K562 (cell line): ENCODE measurements at regions not wholly inside any gene's neighbourhood (a gene's known extent, or its start where the extent isn't known, plus 50 kb on each side); places are given as distances from the start of the nearest gene placed in this dataset.

Experiments
- ATAC-seq: fragments of 200-7000 bp; cut with Tn5 transposase; 3 replicates; pipeline ENCODE4 v1.9.1; 2020; ENCODE audit warnings: moderate library complexity
- BruUV-seq: library from RNA; stranded (reverse); fragments of 400-500 nt; replicated peaks from 2 replicates; lab custom pipeline; 2021; lab: Mats Ljungman, UMichigan
- CTCF ChIA-PET: fragments of 300-600 bp; formaldehyde crosslinking; extraction: SDS; loops from one replicate; lab custom pipeline; 2021; ENCODE audit warnings: low intra/inter-chr PET ratio; lab: Yijun Ruan, JAX
- POLR2A ChIA-PET: fragments of 300-600, 350-650 bp; sonication (Branson Sonifier 250); formaldehyde crosslinking; extraction: SDS; loops from one replicate; lab custom pipeline; 2021; ENCODE audit warnings: antibody characterized with exemption, inconsistent platforms; lab: Yijun Ruan, JAX
- DNase-seq, 4 experiments: peaks; one replicate each; pipeline versions ENCODE4 v3.0.0 to v3.0.0-alpha.2; 2011 to 2018; ENCODE audit warnings: low spot score in 3 of 4, mixed read lengths in 3 of 4; ENCODE audit errors: extremely low read depth in 1 of 4
- FAIRE-seq: peaks from 2 replicates; lab custom pipeline; 2011; peaks lifted over from hg19 to GRCh38; lab: Jason Lieb, UNC
- H2AFZ ChIP-seq: 2 replicates; pipeline ENCODE4 v1.6.0; 2011; ENCODE audit warnings: low read depth, low read length, control low read depth, inconsistent platforms
- H3K27ac ChIP-seq: fragments of 200-600 bp; 3 replicates; pipeline ENCODE4 v1.8.0; 2011; ENCODE audit warnings: low read depth, mild to moderate bottlenecking, control low read depth, inconsistent platforms, low read length, moderate library complexity, mixed read lengths; ENCODE audit errors: extremely low read depth
- H3K27me3 ChIP-seq, 2 experiments: fragments of 300-600 bp in 1 of 2; 2 replicates in 1 of 2; 3 replicates in 1 of 2; pipeline versions ENCODE4 v1.6.0 to v1.8.0; 2011; ENCODE audit warnings: inconsistent platforms in 2 of 2, low read length in 2 of 2, mild to moderate bottlenecking in 1 of 2, mixed read lengths in 1 of 2, moderate library complexity in 1 of 2; ENCODE audit not compliant: control insufficient read depth in 2 of 2, insufficient read depth in 2 of 2
- H3K36me3 ChIP-seq: fragments of 300-600 bp; 3 replicates; pipeline ENCODE4 v1.8.0; 2011; ENCODE audit warnings: mild to moderate bottlenecking, low read length, inconsistent platforms; ENCODE audit not compliant: control insufficient read depth, insufficient read depth
- H3K4me1 ChIP-seq, 2 experiments: fragments of 200-600 bp in 1 of 2; replicated peaks in 1 of 2; 2 replicates in 1 of 2; 3 replicates in 1 of 2; pipeline versions ENCODE4 v1.5.1 to v1.8.0; 2011; ENCODE audit warnings: inconsistent platforms in 2 of 2, low read length in 2 of 2, mild to moderate bottlenecking in 1 of 2, mixed read lengths in 1 of 2, moderate library complexity in 1 of 2; ENCODE audit not compliant: control insufficient read depth in 2 of 2, insufficient read depth in 2 of 2
- H3K4me2 ChIP-seq: 2 replicates; pipeline ENCODE4 v1.6.1; 2011; ENCODE audit warnings: low read length, control low read depth, inconsistent platforms, mixed read lengths; ENCODE audit not compliant: insufficient read depth
- H3K4me3 ChIP-seq: fragments of 200-600 bp; sonication (generic), shearing (Covaris generic); 2 replicates; pipeline ENCODE4 v1.5.1; 2016; ENCODE audit warnings: control low read depth, inconsistent platforms
- H3K79me2 ChIP-seq: fragments of 200-600 bp; 3 replicates; pipeline ENCODE4 v1.8.0; 2011; ENCODE audit warnings: low read length, inconsistent platforms; ENCODE audit not compliant: control insufficient read depth, insufficient read depth
- H3K9ac ChIP-seq, 2 experiments: 2 replicates each; pipeline versions ENCODE4 v1.6.0 to v1.6.1; 2011; ENCODE audit warnings: low read depth in 2 of 2, low read length in 2 of 2, control low read depth in 1 of 2, inconsistent platforms in 1 of 2, mild to moderate bottlenecking in 1 of 2, mixed read lengths in 1 of 2; ENCODE audit not compliant: insufficient read depth in 1 of 2
- H3K9me1 ChIP-seq: one replicate; pipeline ENCODE4 v1.6.0; 2011; ENCODE audit warnings: inconsistent platforms, mild to moderate bottlenecking, low read length, moderate library complexity; ENCODE audit not compliant: control insufficient read depth, insufficient read depth
- H3K9me3 ChIP-seq: replicated peaks from 2 replicates; pipeline ENCODE4 v1.5.1; 2011; ENCODE audit warnings: low read depth, low read length, inconsistent platforms; ENCODE audit not compliant: control insufficient read depth, insufficient read depth
- H4K20me1 ChIP-seq: replicated peaks from 2 replicates; pipeline ENCODE4 v1.6.1; 2011; ENCODE audit warnings: low read length, inconsistent platforms, mixed read lengths; ENCODE audit not compliant: control insufficient read depth, insufficient read depth
- CBFA2T3 ChIP-seq: fragments of 450-650 bp; IDR thresholded peaks from 2 replicates; pipeline ENCODE4 v1.6.1; 2017
- CBX3 ChIP-seq, 2 experiments: IDR thresholded peaks; 1 replicate in 1 of 2; 2 replicates in 1 of 2; pipeline ENCODE4 v1.6.1; 2012; ENCODE audit warnings: inconsistent platforms in 2 of 2, low read length in 2 of 2, borderline replicate concordance in 1 of 2, control low read depth in 1 of 2
- FOXK2 ChIP-seq, 2 experiments: fragments of 450-650 bp; IDR thresholded peaks in 1 of 2; conservative IDR thresholded peaks in 1 of 2; 2 replicates each; pipeline ENCODE4 v1.6.1; 2016; ENCODE audit warnings: low read depth in 2 of 2, mild to moderate bottlenecking in 1 of 2
- HEY1 ChIP-seq: fragments of 250-450 bp; sonication (Bioruptor Pico); IDR thresholded peaks from 2 replicates; pipeline ENCODE4 v1.5.0; 2020; ENCODE audit warnings: mild to moderate bottlenecking, moderate library complexity, borderline replicate concordance
- KDM1A ChIP-seq, 2 experiments: fragments of 450-650 bp; IDR thresholded peaks; 2 replicates each; pipeline ENCODE4 v1.6.1; 2016; ENCODE audit warnings: mild to moderate bottlenecking in 2 of 2
- PTTG1 ChIP-seq: fragments of 450-650 bp; IDR thresholded peaks from 2 replicates; pipeline ENCODE4 v1.6.1; 2016; ENCODE audit warnings: low read depth, mild to moderate bottlenecking, missing genetic modification characterization, missing compliant biosample characterization
- SMAD4 ChIP-seq: fragments of 250-450 bp; sonication (Bioruptor Pico); conservative IDR thresholded peaks from 2 replicates; pipeline ENCODE4 v1.8.0; 2021; ENCODE audit warnings: inconsistent platforms, mild to moderate bottlenecking, moderate library complexity
- SNRNP70 ChIP-seq: fragments of 200-400 bp; formaldehyde crosslinking; optimal IDR thresholded peaks from 2 replicates; pipeline ENCODE3; 2017; ENCODE audit warnings: low read depth, low read length
- TAL1 ChIP-seq: fragments of 450-650 bp; IDR thresholded peaks from 2 replicates; pipeline ENCODE4 v1.6.1; 2016; ENCODE audit warnings: mild to moderate bottlenecking
- TCF3 ChIP-seq: sonication (generic); formaldehyde crosslinking; IDR thresholded peaks from 2 replicates; pipeline ENCODE4 v1.4.0; 2020; ENCODE audit warnings: mild to moderate bottlenecking, missing genetic modification reagents
- TRIM24 ChIP-seq, 2 experiments: fragments of 450-650 bp; IDR thresholded peaks; 2 replicates each; pipeline ENCODE4 v1.6.1; 2016
- WGBS: fragments of 100-300 bp; shearing (Covaris generic); methylation state at CpG from one replicate; pipeline ENCODE4 v1.1.6; 2016; ENCODE audit warnings: low coverage, mixed read lengths; ENCODE audit not compliant: insufficient coverage; ENCODE audit errors: missing lambda C conversion rate; 5-methylcytosine and 5-hydroxymethylcytosine counted together
- in situ Hi-C: fragments of 300-500 bp; cut with MboI; formaldehyde crosslinking; loops from 4 replicates; pipeline ENCODE4 v1.15.0; 2018; ENCODE audit warnings: inconsistent platforms, mixed read lengths
- intact Hi-C: fragments of 100-400 bp; cut with micrococcal nuclease; formaldehyde crosslinking; loops from 2 replicates; pipeline ENCODE4 v1.14.2; 2022

- Histone ChIP-seq H3K79me2 (no peaks in the 10 kb centered on the region), H4K20me1 (no peaks in the 10 kb centered on the region), H3K36me3 (no peaks in the 10 kb centered on the region), H3K9ac (no peak overlapping the region), H3K4me1 (no peaks in the 10 kb centered on the region), H3K9me1 (no peaks in the 10 kb centered on the region), H3K9me3 (no peaks in the 10 kb centered on the region), H3K27me3 (no peaks in the 10 kb centered on the region), H3K4me3 (no peak overlapping the region), H2AFZ (no peak overlapping the region), H3K4me2 (no peak overlapping the region), H3K27ac (no peak overlapping the region)
- intact Hi-C loops (no loop called here), in situ Hi-C loops (no loop called here)
- TF ChIP-seq KDM1A (IDR thresholded peaks at IDR 0.05) (no peak), HEY1 (CRISPR knock-in tag) (no peak), SMAD4 (no peak), PTTG1 (tag) (no peak), CBFA2T3 (no peak), CBX3 (IDR thresholded peaks at IDR 0.05; ENCODE audit: borderline replicate concordance in 1 of 2, low read length in 2 of 2) (no peak)
- ChIA-PET POLR2A (interaction anchor here (0.6 kb wide), 1 partner anchor 1411 kb away, joined by 3 read pairs; no protein-coding TSS in a partner anchor), CTCF (no interaction called here)
- DNase-seq: no peak
- ATAC-seq: no peak
- no peak for FAIRE-seq
- BruUV-seq: no TSS peak
Observed at GRCh38 chr13:82900453-82900852, 981.8 kb downstream of the SLITRK1 start.

- no peaks in the 10 kb centered on the region for H3K9me3 ChIP-seq
- no TSS peak for BruUV-seq
- POLR2A ChIA-PET: no interaction called here
- no peak overlapping the region for H3K4me3 ChIP-seq
- H3K36me3 ChIP-seq: no peaks in the 10 kb centered on the region
- no peaks in the 10 kb centered on the region for H3K79me2 ChIP-seq
- TF ChIP-seq TAL1 (0 out of 2 replicates have a peak, but pooled peaks have one; percentile 13), SNRNP70 (no peak), TCF3 (CRISPR knock-in tag) (0 out of 2 replicates have a peak, but pooled peaks have one; percentile 21), FOXK2 (conservative IDR thresholded peaks at IDR 0.05 in 1 of 2, IDR thresholded peaks at IDR 0.05 in 1 of 2; ENCODE audit: low read depth in 2 of 2) (no peak), CBFA2T3 (peak; percentile 44; the same call in 1 of the 2 replicates), TRIM24 (IDR thresholded peaks at IDR 0.05) (peak in 1 of 2 experiments; percentile 36; a peak in 1 of 4 replicates)
- TF ChIP-seq, all 486 proteins: peak for 4
- H3K9me1 ChIP-seq: no peaks in the 10 kb centered on the region
- ATAC-seq: no peak
- H3K4me1 ChIP-seq: no peaks in the 10 kb centered on the region
- no peaks in the 10 kb centered on the region for H4K20me1 ChIP-seq
- no peaks in the 10 kb centered on the region for H3K27me3 ChIP-seq
- H3K9ac ChIP-seq: no peak overlapping the region
- no peak overlapping the region for H3K27ac ChIP-seq
- WGBS: 3% methylated on average over 3 of the region's 3 CpGs
- H2AFZ ChIP-seq: no peak overlapping the region
- H3K4me2 ChIP-seq: no peak overlapping the region
- DNase-seq: no peak
- CTCF ChIA-PET: no interaction called here
- intact Hi-C loops (no loop called here), in situ Hi-C loops (no loop called here)
- FAIRE-seq: no peak
Observed at GRCh38 chr13:82898586-82898985, 983.7 kb downstream of the SLITRK1 start.
